Astrocyte of the cerebellum (primary cell): ENCODE measurements at regions not wholly inside any gene's neighbourhood (a gene's known extent, or its start where the extent isn't known, plus 50 kb on each side); places are given as distances from the start of the nearest gene placed in this dataset.

Experiments
- DNase-seq: peaks from one replicate; pipeline ENCODE4 v3.0.0-alpha.2; 2011; ENCODE audit warnings: low read depth
- H3K4me3 ChIP-seq: 2 replicates; pipeline ENCODE4 v1.5.1; 2011; ENCODE audit warnings: mild to moderate bottlenecking, low read depth, low read length, moderate library complexity
- CTCF ChIP-seq: IDR thresholded peaks from 2 replicates; pipeline ENCODE4 v1.5.1; 2012; ENCODE audit warnings: low read length, low read depth, moderate library complexity, mild to moderate bottlenecking; ENCODE audit errors: missing control alignments
- in situ Hi-C: cut with HindIII; loops from 2 replicates; pipeline ENCODE4 v1.10.0; 2017; ENCODE audit warnings: low sequenced_read_pairs

- no peak for TF ChIP-seq CTCF
- in situ Hi-C loops = no loop called here
- DNase-seq = no peak
- H3K4me3 ChIP-seq = no peak overlapping the region
These were observed 112.1 kb upstream of the PTPN1 start for GRCh38 chr20:50398064-50398463.

GRCh38 chr20:50398471-50398820 is 111.7 kb upstream of the PTPN1 start:
- in situ Hi-C loops = no loop called here
- DNase-seq = no peak
- H3K4me3 ChIP-seq = no peak overlapping the region
- TF ChIP-seq CTCF = no peak

GRCh38 chr20:50398821-50399554 is 111.2 kb upstream of the PTPN1 start:
- in situ Hi-C loops = no loop called here
- no peak for TF ChIP-seq CTCF
- no peak overlapping the region for H3K4me3 ChIP-seq
- no peak for DNase-seq

GRCh38 chr20:50399555-50399916 is 110.6 kb upstream of the PTPN1 start:
- in situ Hi-C loops = no loop called here
- no peak overlapping the region for H3K4me3 ChIP-seq
- no peak for DNase-seq
- no peak for TF ChIP-seq CTCF

- in situ Hi-C loops = no loop called here
These were observed 110.1 kb upstream of the PTPN1 start for GRCh38 chr20:50399917-50400704.

More at GRCh38 chr20:50399917-50400704, 110.1 kb upstream of the PTPN1 start:
- no peak overlapping the region for H3K4me3 ChIP-seq
- DNase-seq = no peak
- no peak for TF ChIP-seq CTCF
